HG02943 (cell line): ENCODE measurements at regions not wholly inside any gene's neighbourhood (a gene's known extent, or its start where the extent isn't known, plus 50 kb on each side); places are given as distances from the start of the nearest gene placed in this dataset.
"Not testable (repeated sequence)": the region's sequence is repeated elsewhere in the genome, so short reads cannot be mapped to it uniquely, and the experiment has no call there.

Source experiments
- ATAC-seq: cut with Tn5 transposase; IDR thresholded peaks from one replicate; pipeline ENCODE4 v1.9.1; 2021; ENCODE audit warnings: mild to moderate bottlenecking, low read depth, moderate library complexity; ENCODE audit not compliant: unreplicated experiment

DNA sequence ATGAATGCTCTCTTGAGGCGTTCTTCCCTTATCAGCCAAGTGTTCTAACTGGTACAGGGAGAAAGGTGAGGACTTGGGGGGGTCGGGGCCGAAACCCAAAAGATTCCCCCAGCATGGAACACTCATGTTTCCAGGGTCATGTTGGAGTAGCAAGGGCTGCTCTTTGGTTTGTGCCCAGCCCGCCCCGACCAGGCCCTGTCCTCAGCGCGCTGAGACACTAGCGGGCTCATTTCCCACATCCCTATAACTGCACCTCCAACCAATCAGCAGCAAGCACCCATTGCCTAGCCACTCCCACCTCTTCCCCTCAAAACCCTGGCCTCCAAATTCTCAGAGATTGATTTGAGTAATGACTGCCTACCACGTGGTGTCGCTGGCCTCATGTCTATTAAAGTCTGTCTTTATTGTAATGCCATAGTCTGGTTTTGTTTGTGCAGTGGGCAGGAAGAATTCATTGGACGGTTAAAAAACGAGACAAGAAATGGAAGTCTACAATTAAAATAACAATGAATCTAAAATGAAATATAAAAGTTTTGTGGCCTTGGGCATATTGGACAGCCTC is 1928.4 kb downstream of the STIM2 start:
- ATAC-seq = no peak

DNA sequence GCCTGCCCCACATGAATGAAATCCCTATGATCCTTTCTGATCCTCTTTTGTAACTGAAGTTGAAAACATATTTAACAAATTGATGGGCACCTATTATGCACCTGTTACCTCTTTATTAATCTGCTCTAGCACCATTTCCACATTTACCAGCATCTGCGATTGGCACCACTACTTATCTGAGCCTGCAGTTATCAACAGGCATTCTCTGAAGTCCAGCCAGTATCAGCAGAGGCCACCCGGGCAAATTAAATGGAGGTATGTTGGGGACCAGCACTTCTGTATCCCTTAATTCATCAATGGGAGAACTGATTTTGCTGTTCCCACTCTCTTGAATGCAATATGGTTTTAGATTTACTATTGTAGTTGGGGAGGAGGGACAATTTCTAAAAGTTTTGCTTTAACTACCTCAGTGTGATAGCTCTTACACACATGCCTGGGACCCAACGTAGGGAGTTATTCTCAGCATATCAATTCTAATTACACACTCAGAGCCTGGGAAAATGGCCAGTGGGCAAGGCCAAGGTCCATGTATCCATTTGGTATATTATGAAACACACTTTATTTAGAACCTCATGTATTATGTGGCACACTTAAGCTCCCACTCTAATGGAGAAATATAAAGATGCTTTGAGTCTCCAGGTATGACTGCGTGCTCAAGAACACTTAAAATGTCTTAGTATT is 1927.1 kb upstream of the PCDH7 start:
- no peak for ATAC-seq

DNA sequence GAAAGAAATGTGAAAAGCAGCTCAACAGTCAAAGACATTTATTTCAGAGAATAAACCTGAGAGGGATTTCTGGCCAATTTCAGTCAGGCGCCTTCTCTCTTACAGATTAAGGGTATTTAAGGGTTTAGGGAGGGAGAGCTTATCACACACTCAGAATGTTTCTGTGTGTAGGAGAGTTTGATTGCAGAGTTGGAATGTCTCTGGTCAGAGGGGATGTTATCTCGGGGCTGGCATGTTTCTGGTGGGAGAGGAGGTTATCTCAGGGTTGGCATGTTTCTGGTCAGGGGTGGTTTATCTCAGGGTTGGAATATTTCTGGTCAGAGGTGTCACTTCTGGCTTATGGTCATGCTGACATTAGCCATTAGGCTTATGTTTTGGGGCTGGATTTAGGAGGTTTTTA is 1920.5 kb upstream of the PCDH7 start:
- ATAC-seq = no peak

DNA sequence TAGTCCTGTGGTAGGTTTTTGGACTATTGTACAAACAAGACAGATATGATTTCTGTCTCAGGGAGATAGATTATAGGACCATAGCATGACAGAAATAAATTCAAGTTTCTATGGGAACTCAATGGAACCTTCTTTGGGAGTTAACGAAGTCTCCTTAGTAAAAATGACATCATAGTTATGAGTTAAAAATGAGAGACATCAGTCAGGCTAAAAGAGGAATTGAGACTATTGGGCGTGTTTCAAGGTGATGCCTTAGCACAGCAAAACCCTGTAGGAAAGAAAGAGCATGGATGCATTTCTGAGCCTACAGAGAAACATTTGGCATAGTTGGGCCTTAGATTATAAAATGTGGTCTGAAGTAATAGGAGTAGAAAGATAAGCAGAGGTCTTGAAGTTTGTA is 1909.1 kb upstream of the PCDH7 start:
- no peak for ATAC-seq

DNA sequence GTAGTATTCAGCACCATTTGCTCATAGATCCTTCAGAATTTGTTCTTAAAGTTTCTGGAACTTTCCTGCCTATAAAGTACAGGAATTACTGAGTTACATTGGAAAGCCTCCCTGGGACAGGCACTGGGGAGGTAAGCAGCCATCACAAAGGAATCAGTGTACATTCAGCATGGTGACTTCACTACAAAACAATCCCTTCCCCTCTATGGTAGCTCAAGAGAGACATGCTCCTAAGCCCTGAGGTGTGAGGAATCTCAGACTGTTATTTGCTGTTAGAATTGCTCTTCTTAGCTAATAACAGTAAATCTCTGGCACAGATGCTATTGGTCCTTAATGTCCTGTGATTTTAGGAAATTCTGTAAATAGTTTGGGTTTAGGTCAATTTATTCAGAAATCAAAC is 1898.0 kb upstream of the PCDH7 start:
- no peak for ATAC-seq

DNA sequence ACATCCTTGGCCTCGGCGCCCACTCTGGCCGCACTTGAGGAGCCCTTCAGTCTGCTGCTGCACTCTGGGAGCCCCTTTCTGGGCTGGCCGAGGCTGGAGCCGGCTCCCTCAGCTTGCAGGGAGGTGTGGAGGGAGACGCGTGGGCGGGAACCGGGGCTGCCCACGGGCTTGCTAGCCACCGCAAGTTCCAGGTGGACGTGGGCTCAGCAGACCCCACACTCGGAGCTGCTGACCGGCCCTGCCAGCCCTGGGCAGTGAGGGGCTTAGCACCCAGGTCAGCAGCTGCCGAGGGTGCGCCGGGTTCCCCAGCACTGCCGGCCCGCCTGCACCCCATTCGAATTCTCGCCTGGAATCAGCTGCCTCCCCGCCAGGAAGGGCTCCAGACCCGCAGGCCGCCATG is 1892.3 kb upstream of the PCDH7 start:
- no peak for ATAC-seq

DNA sequence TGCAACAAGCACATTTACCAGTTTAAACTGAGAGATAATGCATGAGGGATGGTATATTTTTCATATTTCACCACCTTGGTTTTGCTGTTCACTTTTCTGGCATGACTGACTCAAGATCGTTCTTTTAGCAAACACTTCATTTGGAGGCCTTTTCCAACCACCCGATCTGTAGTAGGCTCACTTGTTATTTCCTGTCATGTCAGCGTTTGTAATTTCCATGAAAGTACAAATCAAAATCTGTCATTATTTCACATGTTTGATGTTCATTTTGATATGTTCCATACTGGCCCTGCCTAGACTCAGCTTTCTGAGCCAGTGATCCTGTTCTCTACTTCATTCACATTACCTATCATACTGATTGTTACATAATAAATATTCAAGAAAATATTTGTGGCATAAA is 1888.3 kb upstream of the PCDH7 start:
- ATAC-seq = no peak

DNA sequence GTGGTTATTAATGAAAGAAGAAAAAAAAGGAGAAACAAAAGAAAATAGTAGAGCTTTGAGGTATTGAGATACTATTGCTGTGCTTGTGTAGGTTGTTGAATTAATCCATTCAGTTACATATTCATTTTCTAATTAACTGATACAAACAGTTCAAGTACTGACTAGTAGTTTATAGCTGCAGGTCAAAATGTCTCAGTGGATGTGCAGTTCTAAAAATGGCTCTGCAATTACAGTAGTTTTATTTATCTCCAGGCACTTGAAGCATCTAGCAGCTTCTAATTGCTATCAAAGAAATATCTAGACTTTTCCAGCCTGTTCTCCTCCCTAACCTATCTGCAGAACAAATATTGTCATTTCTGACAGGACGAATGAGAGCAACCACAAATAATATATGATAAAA is 1887.7 kb upstream of the PCDH7 start:
- ATAC-seq = no peak

DNA sequence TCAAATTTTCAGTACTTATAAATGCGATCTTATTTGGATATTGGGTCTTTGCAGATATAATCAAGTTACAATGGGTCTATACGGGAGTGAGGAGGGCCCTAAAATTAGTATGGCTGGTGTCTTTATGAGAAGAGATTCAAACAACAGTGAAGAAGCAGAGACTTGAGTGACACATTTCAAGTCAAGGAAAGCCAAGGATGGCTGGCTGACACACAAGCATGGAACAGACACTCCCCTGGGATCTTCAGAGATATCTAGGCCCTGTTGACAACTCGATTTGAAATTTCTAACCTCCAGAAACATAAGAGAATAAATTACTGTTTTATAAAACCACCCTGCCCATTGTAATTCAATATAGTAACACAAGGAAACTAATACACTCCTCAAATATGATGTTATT is 1886.0 kb upstream of the PCDH7 start:
- no peak for ATAC-seq

DNA sequence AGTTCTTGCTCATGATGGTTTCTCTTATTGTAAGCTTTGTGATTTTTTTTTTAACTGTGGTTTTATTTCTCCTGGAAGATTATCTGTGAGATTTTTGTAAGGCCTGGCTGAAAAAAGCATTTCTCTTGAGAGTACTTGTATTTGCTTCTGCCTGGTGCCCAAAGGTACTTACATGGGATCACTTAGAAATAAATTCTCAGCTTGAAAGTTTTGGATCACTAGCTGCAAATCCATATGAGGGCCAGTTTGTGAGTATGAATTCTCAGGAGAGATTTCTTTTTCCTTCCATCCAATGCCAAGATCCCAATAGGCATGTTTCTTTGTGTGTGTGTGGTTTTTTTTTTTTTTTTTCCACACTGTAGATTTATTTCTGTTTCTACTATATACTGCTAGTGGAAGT is 1884.7 kb upstream of the PCDH7 start:
- no peak for ATAC-seq

DNA sequence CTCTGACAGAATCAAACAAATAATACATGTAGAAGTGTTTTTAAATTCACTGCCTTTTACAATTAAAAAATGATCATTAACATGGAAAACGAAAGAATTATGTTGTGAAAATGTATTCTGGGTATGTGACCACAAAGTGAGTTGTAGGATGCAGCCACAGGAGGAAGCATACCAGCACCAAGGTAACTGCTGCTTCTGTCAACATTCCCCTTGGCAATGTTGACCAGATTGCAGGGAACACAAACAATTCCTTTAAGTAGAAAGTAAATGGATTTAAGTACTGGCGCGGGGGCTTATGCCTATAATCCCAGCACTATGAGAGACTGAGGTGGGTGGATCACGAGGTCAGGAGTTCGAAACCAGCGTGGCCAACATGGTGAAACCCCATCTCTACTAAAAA is 1877.9 kb upstream of the PCDH7 start:
- ATAC-seq = no peak

DNA sequence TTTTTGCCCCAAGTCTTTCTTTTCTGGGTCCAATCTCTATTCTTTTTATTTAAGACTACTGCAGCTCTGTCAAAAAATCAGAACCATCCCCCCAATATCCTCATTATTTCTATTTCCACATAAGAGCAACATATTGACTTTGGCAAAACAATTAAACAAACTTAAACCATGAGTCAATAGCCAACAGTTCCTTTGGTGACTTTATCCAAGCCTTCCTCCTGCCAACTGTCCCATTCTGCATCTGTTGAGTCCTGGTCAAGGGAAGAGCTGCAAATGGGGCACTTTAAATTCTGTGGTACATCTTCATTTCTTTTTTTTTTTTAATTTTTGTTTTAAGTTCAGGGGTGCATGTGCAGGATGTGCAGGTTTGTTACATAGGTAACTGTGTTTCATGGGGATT is 1875.0 kb upstream of the PCDH7 start:
- ATAC-seq = no peak

DNA sequence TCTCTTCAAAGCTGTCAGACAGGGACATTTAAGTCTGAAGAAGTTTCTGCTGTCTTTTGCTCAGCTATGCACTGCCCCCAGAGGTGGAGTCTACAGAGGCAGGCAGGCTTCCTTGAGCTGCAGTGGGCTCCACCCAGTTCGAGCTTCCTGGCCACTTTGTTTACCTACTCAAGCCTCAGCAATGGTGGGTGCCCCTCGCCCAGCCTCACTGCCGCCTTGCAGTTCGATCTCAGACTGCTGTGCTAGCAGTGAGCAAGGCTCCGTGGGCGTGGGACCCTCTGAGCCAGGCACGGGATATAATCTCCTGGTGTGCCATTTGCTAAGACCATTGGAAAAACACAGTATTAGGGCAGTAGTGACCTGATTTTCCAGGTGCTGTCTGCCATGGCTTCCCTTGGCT is 1863.1 kb upstream of the PCDH7 start:
- ATAC-seq = not testable (repeated sequence)

DNA sequence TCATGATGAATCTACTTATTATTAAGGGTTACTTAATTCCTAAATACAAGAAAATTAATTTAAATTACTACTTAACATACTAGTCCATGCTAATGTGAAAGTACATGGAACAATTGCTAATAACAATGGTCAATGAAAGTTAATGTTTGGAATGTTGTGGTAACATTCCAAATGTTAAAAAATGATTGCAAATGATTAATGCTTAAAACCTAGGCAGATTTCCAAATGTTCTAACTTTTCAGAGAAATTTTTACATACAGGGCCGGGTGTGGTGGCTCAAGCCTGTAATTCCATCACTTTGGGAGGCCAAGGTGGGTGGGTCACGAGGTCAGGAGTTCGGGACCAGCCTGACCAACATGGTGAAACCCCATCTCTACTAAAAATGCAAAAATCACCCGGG is 1851.3 kb upstream of the PCDH7 start:
- ATAC-seq = no peak

DNA sequence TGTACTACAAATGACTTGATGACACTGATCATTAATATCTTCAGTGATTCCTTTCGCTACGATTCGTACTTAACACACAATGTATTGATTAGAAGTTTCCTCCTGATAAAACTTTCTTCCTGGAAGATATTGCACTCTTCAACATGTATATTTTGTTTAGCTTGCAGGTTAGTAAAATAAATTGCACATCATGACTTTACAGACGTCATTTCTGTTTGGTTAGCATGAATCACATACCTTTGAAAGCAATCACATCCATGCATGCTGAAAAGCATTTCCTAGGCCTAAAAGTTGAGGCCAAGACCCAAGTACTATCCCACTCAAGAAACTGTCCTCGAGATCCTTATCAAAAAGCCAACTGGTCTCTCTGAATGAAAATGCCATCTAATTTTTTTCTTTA is 1841.0 kb upstream of the PCDH7 start:
- ATAC-seq = no peak

DNA sequence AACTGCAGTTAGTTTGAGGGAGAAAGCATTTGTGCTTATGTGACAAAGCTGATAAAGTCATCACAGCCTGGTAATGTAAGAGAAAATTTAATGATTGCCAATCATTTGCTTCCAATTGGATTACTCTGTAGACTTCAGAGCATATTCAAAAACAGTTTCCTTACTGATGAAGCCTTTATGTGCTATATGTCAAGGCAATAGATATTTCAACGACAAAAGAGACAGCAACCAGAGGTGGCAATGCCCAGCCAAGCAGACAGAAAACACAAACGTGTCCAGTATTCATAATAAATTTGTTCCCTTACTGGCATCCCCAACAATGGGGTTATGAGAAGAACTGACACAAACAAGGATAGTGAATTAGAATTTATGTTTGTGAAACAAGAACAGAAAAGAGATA is 1840.3 kb upstream of the PCDH7 start:
- no peak for ATAC-seq

DNA sequence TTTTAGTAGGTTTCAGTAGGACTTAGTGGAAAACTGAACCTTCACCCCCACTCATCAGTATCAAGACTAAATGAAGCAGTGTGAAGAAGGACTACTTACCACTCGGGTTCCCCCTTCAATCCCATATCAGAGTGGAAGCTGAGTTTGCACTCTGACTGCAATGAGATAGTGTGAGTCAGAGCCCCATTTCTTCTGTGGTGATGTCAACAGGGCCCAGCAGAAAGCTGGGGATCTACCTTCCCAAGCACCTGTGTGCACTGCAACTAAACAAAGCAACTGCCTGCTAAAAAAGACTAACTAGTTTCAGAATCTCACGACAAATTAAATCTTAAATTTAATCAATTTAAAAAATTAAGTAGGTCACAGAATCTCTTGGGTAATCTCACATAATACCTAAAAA is 1837.0 kb upstream of the PCDH7 start:
- ATAC-seq = no peak

DNA sequence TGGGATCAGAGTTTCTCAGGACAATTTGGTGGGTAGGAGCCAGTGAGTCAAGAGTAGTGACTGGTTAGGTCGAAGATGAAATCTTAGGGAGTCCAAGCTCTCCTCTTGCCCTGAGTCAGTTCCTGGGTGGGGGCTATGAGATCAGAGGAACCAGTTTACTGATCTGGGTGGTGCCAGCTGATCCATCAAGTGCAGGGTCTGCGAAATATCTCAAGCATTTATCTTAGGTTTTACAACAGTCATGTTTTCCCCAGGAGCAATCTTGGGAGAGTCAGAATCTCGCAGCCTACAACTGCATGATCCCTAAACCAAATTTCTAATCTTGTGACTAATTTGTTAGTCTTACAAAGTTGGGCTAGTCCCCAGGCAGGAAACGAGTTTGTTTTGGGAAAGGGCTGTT is 1833.2 kb upstream of the PCDH7 start:
- no peak for ATAC-seq

DNA sequence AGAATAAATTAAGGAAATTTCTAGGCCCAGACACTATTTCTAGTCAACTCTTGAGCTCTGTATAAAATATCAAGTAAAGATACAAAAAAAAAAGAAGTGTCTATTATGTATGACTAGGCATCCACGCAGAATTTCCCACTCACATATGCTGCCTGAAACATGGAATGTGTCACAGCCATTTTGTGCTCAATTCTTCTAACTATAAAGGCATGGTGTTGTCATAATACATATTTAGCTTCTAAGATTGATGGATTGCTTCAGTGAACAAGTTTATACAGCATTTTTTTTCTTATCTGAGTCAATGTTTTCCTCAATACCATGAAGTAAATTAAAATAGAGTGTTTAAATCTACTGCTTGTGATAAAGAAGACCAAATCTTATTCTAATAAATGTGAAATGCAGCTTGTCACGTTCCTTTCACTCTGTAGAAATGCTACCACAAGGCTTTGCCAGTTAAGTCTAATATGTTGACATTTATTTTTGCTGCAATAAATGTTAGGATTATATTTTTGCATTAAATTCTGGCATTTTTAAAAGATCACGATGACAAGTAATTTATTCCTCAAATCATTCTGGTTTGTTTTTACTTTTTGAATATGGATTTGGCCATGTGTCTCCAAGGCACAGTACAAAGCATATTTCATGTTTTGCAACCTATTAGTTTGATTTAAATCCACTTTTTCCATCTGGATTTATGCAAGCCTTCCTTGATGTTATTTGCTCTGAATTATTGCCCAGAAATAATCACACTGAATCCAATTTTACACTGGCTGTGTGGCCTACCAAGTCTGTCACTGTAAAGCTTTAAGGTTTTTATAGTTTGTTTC is 1829.0 kb upstream of the PCDH7 start:
- ATAC-seq = no peak

DNA sequence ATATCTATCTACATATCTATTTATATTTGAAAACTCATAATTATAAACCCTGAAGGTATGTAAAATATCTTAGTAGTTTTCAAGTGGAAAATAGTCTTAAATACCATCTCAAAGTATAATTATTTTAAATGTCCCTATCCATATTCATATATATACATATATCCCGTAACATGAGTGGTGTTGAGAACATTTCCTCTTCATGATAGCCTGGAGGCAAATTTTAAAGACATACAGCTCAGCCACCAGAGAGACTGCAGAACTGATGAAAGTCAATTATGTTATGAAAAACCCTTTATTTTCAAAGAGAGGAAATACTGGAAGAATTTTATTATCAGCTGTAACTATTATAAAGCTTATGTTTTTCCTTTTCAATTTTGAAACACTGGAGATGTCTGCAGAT is 1806.7 kb upstream of the PCDH7 start:
- no peak for ATAC-seq

DNA sequence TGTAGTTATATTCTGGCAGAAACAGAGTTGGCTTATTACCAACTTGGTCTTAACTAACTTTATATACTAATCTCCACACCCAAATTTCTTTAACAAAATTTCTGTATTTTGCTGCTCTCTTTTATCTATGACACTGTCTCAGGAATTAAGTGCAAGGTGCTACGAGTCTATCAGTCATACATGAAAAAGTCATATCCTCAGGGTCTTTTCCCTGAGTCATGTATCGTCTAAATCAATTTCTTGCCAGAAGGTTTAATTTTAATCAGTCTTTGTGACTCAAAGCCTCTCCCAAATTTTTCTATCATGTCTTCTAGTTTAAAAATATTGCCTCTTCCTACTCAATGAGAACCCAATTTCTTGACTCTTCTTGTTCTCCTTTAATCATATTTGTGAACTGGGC is 1803.6 kb upstream of the PCDH7 start:
- no peak for ATAC-seq

DNA sequence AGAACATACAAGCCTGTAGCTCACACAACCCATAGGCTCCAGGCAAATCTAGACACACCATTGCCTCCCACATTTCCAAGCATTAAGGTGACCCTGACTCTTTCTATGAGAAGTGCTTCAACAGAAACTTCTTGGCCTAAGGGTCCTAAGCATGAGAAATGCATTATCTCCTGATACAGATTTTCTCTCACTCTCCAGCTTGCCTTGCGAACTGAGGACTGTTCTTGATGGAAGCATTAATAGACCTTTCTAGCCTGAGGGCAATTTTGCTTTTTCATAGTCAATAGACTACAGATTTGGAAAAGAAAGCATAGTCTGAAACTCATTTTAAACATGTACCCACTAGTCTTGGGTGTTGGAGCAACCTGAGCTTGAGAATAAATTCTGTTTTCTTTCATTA is 1801.3 kb upstream of the PCDH7 start:
- no peak for ATAC-seq
